ENCODE measurements at regions not wholly inside any gene's neighbourhood (a gene's known extent, or its start where the extent isn't known, plus 50 kb on each side); places are given as distances from the start of the nearest gene placed in this dataset.
"Not testable (repeated sequence)": the region's sequence is repeated elsewhere in the genome, so short reads cannot be mapped to it uniquely, and the experiment has no call there.

DNA sequence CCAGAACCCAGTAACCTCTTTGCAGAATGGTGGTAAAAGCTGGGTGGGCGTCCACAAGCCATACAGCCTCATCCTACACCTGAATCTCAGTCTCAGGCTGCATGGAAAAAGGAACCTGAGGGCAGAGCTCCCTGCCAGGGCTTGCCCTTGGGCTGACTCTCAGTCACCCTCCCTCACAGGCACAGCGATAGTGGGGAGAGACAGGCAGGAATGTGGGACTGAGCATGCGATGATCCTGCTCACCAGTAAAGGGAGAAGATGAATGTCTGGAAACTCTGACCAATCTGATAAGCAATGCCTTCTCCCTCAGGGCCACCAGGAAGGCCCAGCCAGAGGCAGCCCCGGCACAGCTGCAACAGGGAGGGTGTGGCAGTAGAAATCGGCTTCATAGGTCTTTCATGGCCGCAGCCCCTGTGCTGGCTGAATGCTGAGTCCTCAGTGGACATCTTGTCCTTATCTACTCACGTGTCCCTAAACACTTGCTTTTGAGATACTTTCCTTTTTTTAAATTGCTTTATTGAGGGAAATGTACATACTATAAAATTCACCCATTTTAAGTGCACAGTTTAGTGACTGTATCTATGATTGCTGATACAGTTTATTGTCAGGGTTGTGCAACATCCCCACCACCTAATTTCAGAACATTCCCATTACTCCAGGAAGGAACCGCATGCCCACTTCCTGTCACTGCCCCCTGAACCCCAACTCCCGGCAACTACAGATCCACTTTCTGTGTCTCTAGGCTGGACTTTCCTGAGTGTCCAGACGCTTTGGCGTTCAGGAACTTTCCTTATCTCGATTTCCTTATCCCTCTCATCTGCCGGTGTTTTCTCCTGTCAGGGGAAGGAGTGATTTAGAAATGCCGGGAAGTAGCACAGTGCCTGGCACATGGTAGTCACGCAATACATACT is 258.1 kb downstream of the PCNX1 start:
- DNase-seq (ENCODE audit: low read depth in 2 of 2) = no peak

GRCh38 chr14:71166180-71166837 is 259.1 kb downstream of the PCNX1 start:
- DNase-seq (ENCODE audit: low read depth in 2 of 2) = peak in 1 of 2 donors; percentile 54

- DNase-seq (ENCODE audit: low read depth in 2 of 2) = not testable (repeated sequence)
Measured at GRCh38 chr14:71167325-71167950, 260.2 kb downstream of the PCNX1 start.

DNA sequence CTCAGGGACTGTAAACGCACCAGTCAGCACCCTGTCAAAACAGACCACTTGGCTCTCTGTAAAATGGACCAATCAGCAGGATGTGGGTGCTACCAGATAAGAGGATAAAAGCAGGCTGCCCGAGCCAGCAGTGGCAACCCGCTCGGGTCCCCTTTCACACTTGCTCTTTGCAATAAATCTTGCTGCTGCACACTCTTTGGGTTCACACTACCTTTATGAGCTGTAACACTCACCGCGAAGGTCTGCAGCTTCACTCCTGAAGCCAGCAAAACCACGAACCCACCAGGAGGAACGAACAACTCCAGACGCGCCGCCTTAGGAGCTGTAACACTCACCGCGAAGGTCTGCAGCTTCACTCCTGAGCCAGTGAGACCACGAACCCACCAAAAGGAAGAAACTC is 260.9 kb downstream of the PCNX1 start:
- DNase-seq (ENCODE audit: low read depth in 2 of 2) = not testable (repeated sequence)

DNA sequence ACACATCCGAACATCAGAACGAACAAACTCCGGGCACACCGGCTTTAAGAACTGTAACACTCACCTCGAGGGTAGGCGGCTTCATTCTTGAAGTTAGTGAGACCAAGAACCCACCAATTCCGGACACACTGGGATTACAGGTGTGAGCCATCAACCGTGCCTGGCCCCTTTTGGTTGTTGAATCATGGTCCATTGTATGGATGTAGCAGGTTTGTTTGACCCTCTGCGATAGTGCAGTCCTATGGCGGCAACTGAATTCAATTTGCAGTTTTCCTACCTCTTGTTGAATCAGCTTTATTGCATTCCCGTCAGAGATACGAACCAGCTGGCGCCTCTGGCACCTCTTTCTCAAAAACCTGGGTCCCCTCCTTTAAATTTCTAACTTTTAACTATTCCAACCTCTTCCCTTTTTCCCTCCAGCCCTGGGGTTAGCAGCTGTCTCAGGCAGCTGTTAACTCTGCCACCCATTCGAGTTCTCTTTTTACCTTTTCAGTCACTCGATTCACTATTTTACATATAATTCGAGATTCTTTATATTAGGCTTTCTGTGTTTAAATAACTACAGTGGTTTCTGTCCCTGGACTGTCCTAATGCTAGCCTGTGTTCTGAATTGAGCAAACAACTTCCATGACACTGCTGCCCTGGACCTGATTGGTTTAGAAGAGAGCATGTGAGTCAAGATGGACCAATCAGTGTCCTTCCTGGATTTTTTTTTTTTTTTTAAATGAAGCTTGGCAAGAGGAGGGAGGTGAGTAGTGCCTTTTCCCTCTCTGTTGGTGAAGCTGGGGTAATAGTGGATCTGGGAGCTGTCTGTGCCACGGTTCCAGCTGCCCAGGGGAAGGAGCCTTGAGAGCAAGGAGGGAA is 261.5 kb downstream of the PCNX1 start:
- no peak for DNase-seq (ENCODE audit: low read depth in 2 of 2)

DNA sequence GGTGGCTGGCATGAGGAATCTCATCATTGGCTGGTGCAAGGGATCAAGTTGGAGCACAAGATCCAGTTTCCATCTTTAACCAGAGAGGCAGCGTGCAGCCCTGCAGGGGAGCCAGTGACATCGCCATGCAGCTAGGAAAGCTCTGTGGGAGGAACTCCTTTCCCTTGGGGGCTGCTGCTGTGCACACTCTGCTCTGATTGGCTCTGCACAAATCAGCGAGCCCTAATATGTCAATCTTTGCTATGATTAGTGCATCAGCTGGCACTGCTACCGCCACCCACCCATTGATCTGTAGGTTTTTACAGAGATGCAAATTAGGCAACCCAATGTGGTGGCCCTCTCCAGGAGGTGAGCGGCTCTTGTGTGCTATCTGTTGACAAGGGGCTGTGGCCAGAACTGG is 262.6 kb downstream of the PCNX1 start:
- no peak for DNase-seq (ENCODE audit: low read depth in 2 of 2)

GRCh38 chr14:71175491-71175890 is 268.2 kb downstream of the PCNX1 start:
- no peak for DNase-seq (ENCODE audit: low read depth in 2 of 2)

- DNase-seq (ENCODE audit: low read depth in 2 of 2) = no peak
Measured at GRCh38 chr14:71179066-71179465, 271.8 kb downstream of the PCNX1 start.

DNA sequence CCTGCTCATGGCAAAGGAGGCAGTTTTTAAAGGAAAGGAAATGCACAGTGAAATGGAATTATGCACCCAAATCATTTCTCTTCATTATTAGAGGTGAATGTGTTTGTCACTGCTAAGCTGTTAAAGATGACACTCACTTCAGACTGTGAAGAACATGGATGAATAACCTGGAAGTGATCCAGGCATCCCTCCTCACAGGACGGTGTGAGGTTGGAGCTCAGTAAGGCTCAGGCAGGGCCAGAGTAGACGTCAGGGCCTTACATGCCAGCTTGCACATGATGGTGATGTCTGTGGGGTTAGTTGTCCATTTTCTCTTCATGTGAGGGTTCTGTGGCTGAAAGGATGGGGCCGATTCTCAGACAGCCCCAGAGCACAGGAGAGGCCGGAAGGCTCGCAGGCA is 273.1 kb downstream of the PCNX1 start:
- no peak for DNase-seq (ENCODE audit: low read depth in 2 of 2)

DNA sequence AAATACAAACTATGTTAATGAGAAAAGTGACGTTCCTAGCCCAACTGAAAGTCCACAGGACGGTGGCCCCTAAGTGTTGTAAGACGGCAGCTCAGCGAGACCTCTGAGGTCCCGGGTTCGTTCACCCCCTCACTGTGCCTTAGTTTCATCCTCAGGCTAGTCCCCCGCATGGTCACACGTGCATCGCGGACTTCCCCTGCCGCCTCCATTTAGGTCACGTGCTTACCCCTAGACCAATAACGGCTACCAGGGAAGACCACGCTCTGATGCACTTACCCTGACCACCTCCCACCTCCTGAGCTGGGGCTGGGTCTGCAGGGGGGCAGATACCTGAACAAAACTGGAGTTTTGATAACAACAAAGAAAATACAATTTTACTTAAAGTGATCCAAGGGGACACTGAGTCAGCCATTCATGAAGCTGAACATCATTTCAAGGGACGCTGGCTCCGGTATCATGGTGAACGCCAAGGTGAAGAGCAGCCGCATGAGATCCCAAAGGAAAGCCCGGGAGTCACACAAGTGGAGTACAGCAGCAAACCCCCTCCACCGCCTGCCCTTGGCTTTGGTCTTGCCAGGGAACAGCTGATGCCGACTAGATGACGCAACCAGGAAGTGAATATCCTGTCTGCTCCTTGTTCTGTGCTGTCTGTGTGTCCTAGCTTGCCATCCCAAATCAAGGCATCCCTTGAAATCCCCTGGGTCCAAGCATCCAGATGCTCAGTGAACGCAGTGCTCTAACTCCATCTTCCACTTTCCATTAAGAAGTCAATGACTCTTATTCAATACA is 274.1 kb downstream of the PCNX1 start:
- DNase-seq (ENCODE audit: low read depth in 2 of 2) = no peak

- no peak for DNase-seq (ENCODE audit: low read depth in 2 of 2)
Measured at GRCh38 chr14:71183876-71184689, 276.8 kb downstream of the PCNX1 start.

DNA sequence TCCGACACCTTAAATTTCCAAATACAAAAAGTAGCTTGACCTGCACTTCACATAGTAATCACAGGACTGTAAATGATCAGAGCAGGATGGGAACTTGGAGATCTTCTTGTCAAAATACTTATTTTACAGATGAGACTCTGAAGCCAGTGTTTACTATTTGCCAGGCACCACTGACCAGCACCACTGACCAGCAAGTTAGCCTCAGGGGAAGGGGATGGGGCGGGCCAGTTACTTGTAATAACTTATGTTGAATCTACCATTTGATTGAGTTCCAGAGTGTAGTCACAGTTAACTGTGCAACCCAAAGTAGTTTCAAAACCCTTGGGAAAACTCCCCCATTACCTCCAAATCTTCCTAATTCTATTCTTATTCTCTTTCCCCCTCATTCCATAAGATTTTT is 278.4 kb downstream of the PCNX1 start:
- DNase-seq (ENCODE audit: low read depth in 2 of 2) = no peak

GRCh38 chr14:71187633-71188356 is 280.5 kb downstream of the PCNX1 start:
- DNase-seq (ENCODE audit: low read depth in 2 of 2) = no peak

DNA sequence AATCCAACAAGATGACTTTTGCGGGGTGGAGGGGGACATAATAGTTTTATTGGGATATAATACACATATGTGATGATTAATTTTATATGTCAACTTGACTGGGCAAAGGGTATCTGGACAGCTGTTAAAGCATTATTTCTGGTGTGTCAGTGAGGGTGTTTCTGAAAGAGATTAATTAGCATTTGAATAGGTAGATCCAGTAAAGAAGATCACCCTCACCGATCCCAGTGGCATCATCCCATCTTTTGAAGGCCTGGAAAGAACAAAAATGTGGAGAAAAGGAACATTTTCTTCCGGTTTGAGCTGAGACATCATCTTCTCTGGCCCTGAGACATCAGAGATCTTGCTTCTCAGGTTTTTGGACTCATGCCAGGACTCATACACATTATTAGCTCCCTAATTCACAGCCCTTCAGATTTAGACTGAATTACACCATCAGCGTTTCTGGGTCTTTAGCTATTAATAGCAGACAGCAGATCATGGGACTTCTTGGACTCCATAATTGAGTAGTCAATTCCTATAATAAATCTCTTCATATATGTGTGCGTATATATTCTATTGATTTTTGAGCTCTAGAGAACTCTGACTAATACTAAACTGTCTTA is 283.6 kb downstream of the PCNX1 start:
- no peak for DNase-seq (ENCODE audit: low read depth in 2 of 2)

DNA sequence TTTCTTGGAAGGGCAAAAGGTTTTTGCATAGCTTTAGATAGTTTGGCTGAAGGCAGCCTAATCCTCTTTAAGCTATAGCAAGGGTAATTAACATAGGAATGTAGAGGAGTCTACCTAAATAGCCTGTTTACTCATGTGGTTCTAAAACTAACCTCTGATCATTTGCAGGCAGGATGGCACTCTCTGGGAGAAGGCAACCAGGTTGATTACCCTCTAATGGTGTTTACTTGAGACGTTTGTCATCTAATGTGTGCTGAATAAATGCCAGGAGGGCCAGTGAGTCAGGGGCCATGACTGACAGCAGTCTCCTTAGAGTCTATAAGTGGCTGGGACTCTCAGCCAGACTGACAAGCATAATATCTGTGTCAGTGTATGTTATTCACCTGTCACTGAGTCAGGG is 286.4 kb downstream of the PCNX1 start:
- no peak for DNase-seq (ENCODE audit: low read depth in 2 of 2)

DNA sequence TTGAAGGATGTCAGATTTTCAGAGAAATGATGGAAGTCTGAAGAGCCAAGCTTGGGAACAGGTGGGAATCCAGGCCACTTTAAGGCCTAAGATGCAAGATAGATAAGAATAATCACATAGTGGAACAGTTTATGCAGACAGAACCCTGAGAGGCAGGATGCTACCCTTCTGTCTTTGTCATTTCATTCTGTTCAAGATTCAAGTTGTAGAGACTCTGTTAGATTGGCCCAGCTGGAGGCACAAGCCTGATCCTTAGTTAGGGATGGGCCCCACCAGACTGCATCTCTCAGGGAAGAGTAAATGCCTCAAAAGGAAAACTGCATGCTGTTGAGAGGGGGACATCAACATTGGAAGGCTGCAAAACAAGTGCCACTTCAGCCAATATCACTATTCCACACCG is 287.0 kb downstream of the PCNX1 start:
- no peak for DNase-seq (ENCODE audit: low read depth in 2 of 2)

DNA sequence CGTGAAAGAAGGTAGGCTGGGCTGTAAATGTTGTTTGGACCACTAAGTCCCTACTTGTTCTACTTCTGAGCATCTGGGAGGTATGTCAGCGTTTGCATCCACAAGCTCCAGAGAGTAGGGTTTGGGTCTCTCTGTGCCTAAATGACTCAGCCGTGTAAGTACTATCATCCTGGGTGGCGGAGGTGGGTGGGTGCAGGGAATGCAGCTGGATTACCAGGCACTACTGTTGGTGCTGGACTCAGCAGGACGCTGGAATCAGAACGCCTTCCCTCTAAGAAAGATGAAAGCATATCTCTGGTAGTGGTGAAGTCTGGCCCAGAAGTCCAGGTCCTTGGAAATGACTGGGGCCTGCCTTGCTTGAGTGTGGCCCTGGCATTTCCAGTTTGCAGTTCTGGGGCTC is 289.7 kb downstream of the PCNX1 start:
- DNase-seq (ENCODE audit: low read depth in 2 of 2) = no peak

- no peak for DNase-seq (ENCODE audit: low read depth in 2 of 2)
Measured at GRCh38 chr14:71198687-71199086, 291.4 kb downstream of the PCNX1 start.

- DNase-seq (ENCODE audit: low read depth in 2 of 2) = no peak
Measured at GRCh38 chr14:71201840-71202239, 294.6 kb downstream of the PCNX1 start.
